Stimulated activated memory B cell treated with anti-CD40 and anti-IgM and Interleukin-4, amounts not matched to agents 10 μg/mL and 1 μg/mL and 100 μg/mL, for 72 hours (primary cell): ENCODE measurements at regions not wholly inside any gene's neighbourhood (a gene's known extent, or its start where the extent isn't known, plus 50 kb on each side); places are given as distances from the start of the nearest gene placed in this dataset.

ENCODE experiments used
- ATAC-seq: fragments of 150-1000 bp; cut with Tn5 transposase; 2 replicates; pipeline ENCODE4 v1.10.0; 2021
- H3K27ac Mint-ChIP-seq: one replicate; pipeline ENCODE4 v1.8.0; 2022; ENCODE audit warnings: mild to moderate bottlenecking, mixed read lengths
- H3K27me3 Mint-ChIP-seq: one replicate; pipeline ENCODE4 v1.8.0; 2022; ENCODE audit warnings: mixed read lengths
- H3K36me3 Mint-ChIP-seq: one replicate; pipeline ENCODE4 v1.8.0; 2022; ENCODE audit warnings: mixed read lengths
- H3K4me1 Mint-ChIP-seq: one replicate; pipeline ENCODE4 v1.8.0; 2022; ENCODE audit warnings: mixed read lengths
- H3K4me3 Mint-ChIP-seq: one replicate; pipeline ENCODE4 v1.8.0; 2022; ENCODE audit warnings: mild to moderate bottlenecking, moderate library complexity, mixed read lengths
- H3K9me3 Mint-ChIP-seq: one replicate; pipeline ENCODE4 v1.8.0; 2022; ENCODE audit warnings: mixed read lengths

GRCh38 chr18:51446571-51447210 lies 249.2 kb upstream of the MEX3C start:
- Mint-ChIP-seq H3K27ac (no peak overlapping the region), H3K4me3 (no peak overlapping the region), H3K4me1 (no peaks in the 10 kb centered on the region), H3K27me3 (peaks cover 42% of the 10 kb centered on the region), H3K9me3 (no peaks in the 10 kb centered on the region), H3K36me3 (no peaks in the 10 kb centered on the region)
- no peak for ATAC-seq

DNA sequence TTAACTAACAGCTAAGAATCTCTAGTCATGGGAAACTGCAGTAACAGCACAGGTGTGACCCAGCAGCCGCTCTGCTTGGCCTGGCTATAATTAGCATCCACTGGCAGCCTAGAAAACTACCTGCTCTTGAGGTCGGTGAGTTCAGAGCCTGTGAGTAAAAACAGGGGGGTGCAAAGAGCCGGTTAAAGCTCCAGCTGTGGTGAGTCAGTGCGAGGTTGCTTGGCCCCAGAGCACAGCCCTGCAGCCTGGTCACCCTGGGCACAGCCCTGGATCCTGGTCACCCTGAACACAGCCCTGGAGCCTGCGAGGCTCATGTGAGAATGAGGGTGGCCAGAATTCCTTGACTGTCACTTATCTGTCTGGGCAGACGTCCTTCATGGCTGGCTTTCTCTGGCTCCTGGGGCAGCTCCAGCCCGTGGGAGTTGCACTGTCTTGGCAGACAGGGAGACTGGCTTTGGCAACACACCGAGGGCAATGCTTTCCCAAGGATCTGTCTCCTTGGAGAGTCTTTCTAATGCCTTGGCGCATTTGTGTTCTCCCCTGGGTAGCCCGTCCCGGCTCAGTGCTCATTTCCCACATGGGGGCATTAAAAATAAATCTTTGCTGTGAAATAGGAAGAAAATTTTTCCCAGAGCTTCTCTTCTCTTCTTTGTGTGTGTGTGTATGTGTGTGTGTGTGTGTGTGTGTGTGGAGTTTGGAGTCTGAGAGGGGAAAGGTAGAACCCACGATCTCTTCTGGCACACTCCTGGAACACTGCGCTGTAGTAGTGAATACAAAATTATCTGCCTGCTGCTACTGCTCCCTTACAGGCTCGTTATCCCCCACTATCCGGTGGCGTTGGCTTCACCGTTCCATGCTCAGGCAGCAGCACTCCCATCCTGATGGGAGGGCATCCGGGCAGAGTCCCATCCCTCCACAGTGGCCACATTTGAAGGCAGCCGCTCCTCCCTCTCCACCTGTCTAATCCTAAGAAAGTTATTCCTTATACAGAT lies 250.2 kb upstream of the MEX3C start:
- peaks cover 39% of the 10 kb centered on the region for H3K27me3 Mint-ChIP-seq
- no peaks in the 10 kb centered on the region for H3K4me1 Mint-ChIP-seq
- no peak overlapping the region for H3K4me3 Mint-ChIP-seq
- H3K9me3 Mint-ChIP-seq: no peaks in the 10 kb centered on the region
- ATAC-seq: peak; percentile 46
- no peak overlapping the region for H3K27ac Mint-ChIP-seq
- H3K36me3 Mint-ChIP-seq: no peaks in the 10 kb centered on the region

DNA sequence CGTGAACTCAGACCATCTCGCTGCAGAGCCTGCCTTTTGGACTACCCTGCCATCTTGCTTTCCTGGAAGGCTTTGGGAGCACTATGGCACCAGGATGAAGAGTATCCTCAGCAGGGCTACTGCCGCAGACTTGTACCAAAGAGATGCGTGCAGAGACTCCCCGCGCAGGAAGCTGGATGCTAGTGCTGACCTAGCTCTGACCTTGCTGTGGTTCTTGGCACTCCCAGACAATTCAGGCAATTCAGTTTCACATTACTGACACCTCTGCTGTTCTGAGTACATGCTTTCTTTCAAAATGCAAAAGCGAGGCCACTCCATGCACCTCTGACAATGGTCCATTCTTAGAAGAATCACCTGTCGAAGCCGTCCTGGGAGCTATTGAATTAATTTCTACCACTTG lies 251.5 kb upstream of the MEX3C start:
- H3K36me3 Mint-ChIP-seq: no peaks in the 10 kb centered on the region
- H3K9me3 Mint-ChIP-seq: no peaks in the 10 kb centered on the region
- no peak overlapping the region for H3K4me3 Mint-ChIP-seq
- peaks cover 26% of the 10 kb centered on the region for H3K27me3 Mint-ChIP-seq
- no peaks in the 10 kb centered on the region for H3K4me1 Mint-ChIP-seq
- no peak for ATAC-seq
- no peak overlapping the region for H3K27ac Mint-ChIP-seq

GRCh38 chr18:51453594-51453993 lies 256.1 kb upstream of the MEX3C start:
- H3K9me3 Mint-ChIP-seq: no peaks in the 10 kb centered on the region
- peaks cover under 1% of the 10 kb centered on the region for H3K27me3 Mint-ChIP-seq
- no peaks in the 10 kb centered on the region for H3K36me3 Mint-ChIP-seq
- no peak overlapping the region for H3K27ac Mint-ChIP-seq
- H3K4me3 Mint-ChIP-seq: no peak overlapping the region
- H3K4me1 Mint-ChIP-seq: no peaks in the 10 kb centered on the region
- no peak for ATAC-seq

DNA sequence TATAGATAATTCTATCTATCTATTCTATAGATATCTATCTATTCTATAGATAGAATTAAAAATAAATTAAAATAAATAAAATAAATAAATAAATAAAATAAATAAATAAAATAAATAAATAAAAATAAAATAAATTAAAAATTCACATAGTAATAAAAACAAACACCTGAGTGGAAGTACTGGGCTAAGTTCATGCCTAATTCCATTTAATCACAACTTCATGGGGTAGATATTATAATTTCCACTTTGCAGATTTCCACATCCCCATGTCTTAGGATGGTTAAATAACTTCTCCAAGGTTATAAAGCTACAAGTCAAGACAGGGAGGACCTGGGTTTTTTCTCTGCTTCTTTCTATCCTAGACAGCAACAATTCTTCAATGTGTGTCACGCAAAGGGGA lies 261.4 kb upstream of the MEX3C start:
- ATAC-seq: no peak
- Mint-ChIP-seq H3K9me3 (no peaks in the 10 kb centered on the region), H3K4me1 (no peaks in the 10 kb centered on the region), H3K36me3 (no peaks in the 10 kb centered on the region), H3K27me3 (peaks cover 10% of the 10 kb centered on the region), H3K27ac (no peak overlapping the region), H3K4me3 (no peak overlapping the region)

DNA sequence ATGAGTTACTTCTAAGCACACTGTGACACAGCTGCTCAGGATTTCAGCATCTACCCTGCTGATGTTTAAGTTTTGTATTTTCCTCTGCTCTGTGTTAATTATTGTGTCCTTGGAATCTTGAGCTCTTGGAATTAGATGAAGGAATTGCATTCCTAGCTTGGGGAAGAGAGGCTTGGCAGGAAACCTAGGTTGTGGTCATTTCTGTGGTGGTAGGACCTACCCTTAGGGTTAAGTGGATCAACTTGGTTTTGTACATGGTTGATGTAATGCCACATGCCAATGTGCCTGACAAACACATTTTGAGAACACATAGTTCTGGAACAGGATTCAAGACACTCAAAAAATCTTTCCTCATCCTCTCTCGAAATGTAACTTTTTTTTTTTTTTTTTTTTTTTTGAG lies 264.5 kb upstream of the MEX3C start:
- Mint-ChIP-seq H3K4me1 (no peaks in the 10 kb centered on the region), H3K4me3 (no peak overlapping the region), H3K36me3 (no peaks in the 10 kb centered on the region), H3K9me3 (peaks cover 3% of the 10 kb centered on the region), H3K27ac (no peak overlapping the region), H3K27me3 (peaks cover 10% of the 10 kb centered on the region)
- ATAC-seq: no peak

- no peak overlapping the region for H3K27ac Mint-ChIP-seq
- H3K36me3 Mint-ChIP-seq: no peaks in the 10 kb centered on the region
- peaks cover 3% of the 10 kb centered on the region for H3K9me3 Mint-ChIP-seq
- H3K27me3 Mint-ChIP-seq: peaks cover 10% of the 10 kb centered on the region
- no peaks in the 10 kb centered on the region for H3K4me1 Mint-ChIP-seq
- ATAC-seq: no peak
- H3K4me3 Mint-ChIP-seq: no peak overlapping the region
Observed at GRCh38 chr18:51463483-51464136, 266.1 kb upstream of the MEX3C start.

- H3K4me1 Mint-ChIP-seq: no peaks in the 10 kb centered on the region
- H3K4me3 Mint-ChIP-seq: no peak overlapping the region
- H3K27ac Mint-ChIP-seq: no peak overlapping the region
- H3K36me3 Mint-ChIP-seq: no peaks in the 10 kb centered on the region
- ATAC-seq: no peak
- H3K9me3 Mint-ChIP-seq: no peaks in the 10 kb centered on the region
- H3K27me3 Mint-ChIP-seq: peaks cover 17% of the 10 kb centered on the region
Observed at GRCh38 chr18:51478908-51479307, 281.4 kb upstream of the MEX3C start.

DNA sequence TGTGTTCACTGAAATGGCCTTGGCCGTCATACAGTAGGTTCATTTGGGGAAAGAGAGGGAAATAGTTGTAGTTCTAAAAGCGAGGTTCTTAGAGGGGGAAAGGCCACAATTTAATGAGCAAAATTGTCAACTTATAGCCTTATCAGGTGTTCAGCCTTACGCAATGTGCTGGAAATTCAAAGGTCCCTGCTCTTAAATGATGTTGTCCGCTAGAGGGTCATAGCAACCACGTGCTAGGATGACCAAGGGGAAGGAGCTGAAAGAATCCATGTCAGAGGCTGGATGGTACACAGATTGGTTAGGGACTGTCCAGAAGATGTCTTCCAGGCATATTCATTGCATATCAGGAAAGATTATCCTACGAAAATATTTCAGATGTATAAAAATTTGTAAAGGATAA lies 282.3 kb upstream of the MEX3C start:
- Mint-ChIP-seq H3K27me3 (peaks cover 17% of the 10 kb centered on the region), H3K36me3 (no peaks in the 10 kb centered on the region), H3K4me1 (no peaks in the 10 kb centered on the region), H3K27ac (no peak overlapping the region), H3K9me3 (no peaks in the 10 kb centered on the region), H3K4me3 (no peak overlapping the region)
- ATAC-seq: no peak

DNA sequence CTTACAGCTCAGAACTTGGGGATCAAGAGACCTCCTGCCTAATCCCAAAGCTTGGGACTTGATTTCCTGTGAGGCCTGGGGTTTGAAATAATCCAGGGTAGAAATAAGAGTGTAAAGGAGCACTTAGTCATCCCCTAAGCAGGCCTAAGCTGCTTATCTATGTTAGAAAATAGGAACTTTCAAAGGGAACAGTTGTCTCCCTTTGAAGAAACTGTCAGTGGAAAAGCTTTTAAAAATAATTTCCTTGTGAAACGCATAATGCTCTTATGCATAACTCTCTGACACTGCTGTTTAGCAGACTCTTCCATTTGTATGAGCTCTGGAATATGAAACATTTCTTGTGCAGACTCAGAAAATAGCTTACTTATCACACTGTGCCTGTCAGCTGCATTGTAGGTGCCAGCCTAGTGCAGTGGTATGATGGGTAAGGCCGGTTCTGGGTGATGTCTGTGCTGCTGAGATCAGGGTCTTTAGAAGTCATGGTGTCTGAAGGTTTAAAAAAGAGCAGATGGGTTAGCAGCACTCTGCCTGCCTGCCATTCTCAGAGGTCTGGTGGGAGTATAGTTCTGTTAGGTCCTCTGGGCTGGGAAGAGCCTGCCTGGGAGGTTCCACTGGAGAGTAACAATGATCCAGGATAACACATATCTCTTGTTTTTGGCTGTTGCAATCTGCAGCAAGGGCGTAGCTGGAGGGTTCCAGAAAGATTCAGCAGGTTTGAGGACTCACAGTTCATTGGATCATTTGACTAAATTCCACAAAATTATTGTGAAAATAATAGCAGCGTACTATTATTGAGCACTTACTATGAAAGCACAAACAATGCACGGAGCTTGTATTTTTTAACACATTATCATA lies 283.2 kb upstream of the MEX3C start:
- Mint-ChIP-seq H3K27ac (no peak overlapping the region), H3K27me3 (peaks cover 17% of the 10 kb centered on the region), H3K4me3 (no peak overlapping the region), H3K9me3 (no peaks in the 10 kb centered on the region), H3K4me1 (no peaks in the 10 kb centered on the region), H3K36me3 (no peaks in the 10 kb centered on the region)
- no peak for ATAC-seq

DNA sequence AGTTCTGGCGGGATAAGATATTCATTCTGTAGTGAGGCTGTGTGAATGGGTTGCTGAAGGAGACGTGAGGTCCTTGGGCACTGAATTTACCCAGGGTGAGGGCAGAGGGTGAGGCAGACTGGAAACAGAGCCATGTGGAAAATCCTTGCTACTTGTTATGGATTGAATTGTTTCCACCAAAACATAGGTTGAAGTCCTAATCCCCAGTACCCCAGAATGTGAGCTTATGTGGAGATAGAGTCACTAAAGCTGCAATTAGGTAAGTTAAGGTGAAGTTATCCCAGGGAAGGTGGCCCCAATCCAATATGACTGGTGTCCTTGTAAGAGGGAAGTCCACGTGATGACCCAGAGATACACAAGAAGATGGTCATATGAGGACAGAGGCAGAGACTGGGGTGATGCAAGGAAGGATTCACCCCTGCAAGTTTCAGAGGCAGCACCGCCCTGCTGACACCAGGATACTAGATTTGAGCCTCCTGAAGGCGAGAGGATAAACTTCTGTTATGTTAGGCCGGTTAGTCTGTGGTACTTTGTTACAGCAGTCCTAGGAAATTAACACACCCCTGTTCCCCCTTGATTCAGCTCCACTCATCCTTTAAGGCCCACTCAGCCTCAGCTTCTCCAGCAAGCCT lies 289.4 kb upstream of the MEX3C start:
- no peak for ATAC-seq
- no peaks in the 10 kb centered on the region for H3K4me1 Mint-ChIP-seq
- no peak overlapping the region for H3K27ac Mint-ChIP-seq
- H3K9me3 Mint-ChIP-seq: no peaks in the 10 kb centered on the region
- no peaks in the 10 kb centered on the region for H3K27me3 Mint-ChIP-seq
- no peak overlapping the region for H3K4me3 Mint-ChIP-seq
- H3K36me3 Mint-ChIP-seq: no peaks in the 10 kb centered on the region

- H3K27me3 Mint-ChIP-seq: no peaks in the 10 kb centered on the region
- H3K27ac Mint-ChIP-seq: no peak overlapping the region
- no peak for ATAC-seq
- H3K36me3 Mint-ChIP-seq: no peaks in the 10 kb centered on the region
- H3K4me1 Mint-ChIP-seq: no peaks in the 10 kb centered on the region
- H3K9me3 Mint-ChIP-seq: no peaks in the 10 kb centered on the region
- H3K4me3 Mint-ChIP-seq: no peak overlapping the region
Observed at GRCh38 chr18:51490417-51490816, 292.9 kb upstream of the MEX3C start.

DNA sequence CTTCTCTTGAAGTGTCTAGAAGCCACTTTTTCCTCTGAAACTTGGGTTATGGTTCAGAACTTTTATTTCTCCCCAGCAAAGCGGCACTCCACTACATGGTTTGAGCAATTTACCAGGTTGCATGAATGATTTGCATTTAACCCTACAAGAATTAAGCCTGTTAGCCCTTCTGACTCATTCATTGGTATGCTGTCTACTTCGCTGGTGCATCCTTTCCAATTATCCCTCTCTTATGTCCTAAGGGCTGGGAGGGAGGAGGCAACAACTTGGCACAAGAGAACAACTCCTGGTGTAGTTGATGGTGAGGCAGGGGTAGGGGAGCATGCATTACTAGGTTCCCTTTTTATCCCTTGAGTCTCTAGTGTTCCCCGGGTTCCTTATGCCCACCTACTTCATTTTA lies 293.4 kb upstream of the MEX3C start:
- H3K9me3 Mint-ChIP-seq: no peaks in the 10 kb centered on the region
- no peaks in the 10 kb centered on the region for H3K36me3 Mint-ChIP-seq
- no peaks in the 10 kb centered on the region for H3K4me1 Mint-ChIP-seq
- no peaks in the 10 kb centered on the region for H3K27me3 Mint-ChIP-seq
- no peak overlapping the region for H3K27ac Mint-ChIP-seq
- H3K4me3 Mint-ChIP-seq: no peak overlapping the region
- no peak for ATAC-seq

DNA sequence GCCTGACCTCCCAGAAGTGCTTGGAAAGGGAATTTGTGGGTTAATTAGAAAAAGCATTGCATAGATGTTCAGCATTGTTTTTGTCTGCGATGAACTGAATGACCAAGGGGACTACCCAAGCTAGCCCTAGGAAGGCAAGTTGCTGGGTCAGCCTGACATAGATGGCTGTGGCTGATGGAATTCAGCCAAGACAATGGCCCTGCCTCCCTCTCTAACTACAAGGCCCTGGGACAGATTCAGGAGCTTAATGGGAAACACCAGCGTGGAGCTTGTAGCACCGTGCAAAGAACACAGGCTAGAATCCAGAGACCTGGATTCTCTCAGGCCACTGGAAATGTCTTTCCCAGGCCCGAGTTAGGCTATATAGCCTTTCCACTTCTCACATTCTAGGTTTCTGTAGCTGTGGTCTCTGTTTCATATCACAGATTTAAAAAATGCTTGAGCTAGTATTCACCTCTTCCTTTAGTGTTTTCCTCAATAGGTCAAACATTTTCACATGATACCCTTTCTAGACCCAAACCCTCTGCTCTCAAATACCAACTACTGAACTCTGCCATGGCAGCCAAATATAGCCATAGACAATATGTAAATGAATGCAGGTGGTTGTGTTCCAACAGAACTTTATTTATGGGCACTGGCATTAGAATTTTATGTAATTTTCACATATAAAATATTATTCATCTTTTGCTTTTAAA lies 294.3 kb upstream of the MEX3C start:
- no peak for ATAC-seq
- Mint-ChIP-seq H3K4me1 (no peaks in the 10 kb centered on the region), H3K9me3 (no peaks in the 10 kb centered on the region), H3K4me3 (no peak overlapping the region), H3K36me3 (no peaks in the 10 kb centered on the region), H3K27me3 (no peaks in the 10 kb centered on the region), H3K27ac (no peak overlapping the region)
